HL-60 (cell line): ENCODE measurements at regions not wholly inside any gene's neighbourhood (a gene's known extent, or its start where the extent isn't known, plus 50 kb on each side); places are given as distances from the start of the nearest gene placed in this dataset.

ENCODE experiments used
- CTCF ChIP-seq: IDR thresholded peaks from one replicate; pipeline ENCODE4 v1.5.1; 2011; ENCODE audit warnings: low read length, control low read depth, inconsistent platforms; ENCODE audit not compliant: insufficient read depth
- POLR2AphosphoS5 ChIP-seq: IDR thresholded peaks from 2 replicates; pipeline ENCODE4 v1.6.1; 2012; ENCODE audit warnings: low read depth

- TF ChIP-seq CTCF (no peak), POLR2AphosphoS5 (no peak)
Measured at GRCh38 chr2:12334412-12334966, 382.2 kb upstream of the TRIB2 start.
